NT2/D1 (cell line): ENCODE measurements at regions not wholly inside any gene's neighbourhood (a gene's known extent, or its start where the extent isn't known, plus 50 kb on each side); places are given as distances from the start of the nearest gene placed in this dataset.

Experiments used
- SUZ12 ChIP-seq: IDR thresholded peaks from 2 replicates; pipeline ENCODE4 v1.6.1; 2011; ENCODE audit not compliant: insufficient read length, insufficient read depth; ENCODE audit errors: extremely low read depth
- YY1 ChIP-seq: IDR thresholded peaks from 2 replicates; pipeline ENCODE4 v1.6.1; 2011; ENCODE audit not compliant: insufficient read length, insufficient read depth
- ZNF274 ChIP-seq: IDR thresholded peaks from 2 replicates; pipeline ENCODE4 v1.6.1; 2011; ENCODE audit warnings: mild to moderate bottlenecking, low read depth, low read length

DNA sequence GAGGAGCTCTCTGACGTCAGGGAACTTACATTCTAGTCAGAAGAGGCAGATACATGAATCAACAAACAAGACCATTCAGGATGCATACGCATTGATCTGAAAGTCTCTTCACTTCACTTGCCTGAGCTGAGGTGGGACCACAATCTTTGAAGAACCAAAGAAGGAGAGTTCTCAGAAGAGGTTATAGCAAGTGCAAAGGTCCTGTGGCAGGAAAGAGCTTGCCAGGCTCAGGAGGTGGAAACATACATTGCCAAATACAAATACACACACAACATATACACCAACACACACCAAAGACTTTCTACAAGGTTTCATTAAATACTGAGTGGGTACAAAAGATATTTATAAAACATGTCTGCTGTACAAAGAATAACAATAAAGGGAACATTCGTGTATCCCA is 86.8 kb upstream of the GJB5 start:
- TF ChIP-seq ZNF274: no peak
- no peak for TF ChIP-seq YY1
- TF ChIP-seq SUZ12: no peak
